SU-DHL-6 (cell line): ENCODE measurements at regions not wholly inside any gene's neighbourhood (a gene's known extent, or its start where the extent isn't known, plus 50 kb on each side); places are given as distances from the start of the nearest gene placed in this dataset.

ENCODE experiments used
- H2AFZ ChIP-seq: fragments of 200-600 bp; sonication (generic); 2 replicates; pipeline ENCODE4 v1.6.1; 2014; ENCODE audit warnings: low read depth, mild to moderate bottlenecking, moderate library complexity, mixed read lengths, antibody characterized with exemption, low read length; ENCODE audit not compliant: severe bottlenecking
- H3F3A ChIP-seq: fragments of 200-600 bp; shearing (Covaris generic); 2 replicates; pipeline ENCODE4 v1.6.0; 2016; ENCODE audit warnings: antibody characterized with exemption, mild to moderate bottlenecking; ENCODE audit not compliant: insufficient read depth
- H3K27ac ChIP-seq: fragments of 200-600 bp; sonication (generic); 2 replicates; pipeline ENCODE4 v1.5.1; 2016; ENCODE audit warnings: low read depth, mild to moderate bottlenecking, low read length, moderate library complexity, mixed read lengths
- H3K27me3 ChIP-seq: fragments of 200-600 bp; sonication (generic), shearing (Covaris generic); 2 replicates; pipeline ENCODE4 v1.6.0; 2014; ENCODE audit warnings: mild to moderate bottlenecking, low read length
- H3K36me3 ChIP-seq: fragments of 200-600 bp; sonication (generic); 2 replicates; pipeline ENCODE4 v1.6.1; 2014; ENCODE audit warnings: mild to moderate bottlenecking, low read length, mixed read lengths
- H3K4me2 ChIP-seq: fragments of 300-600, 200-600 bp; shearing (Covaris generic), sonication (generic); 2 replicates; pipeline ENCODE4 v1.6.0; 2014; ENCODE audit warnings: low read length, low read depth, mild to moderate bottlenecking; ENCODE audit not compliant: poor library complexity, severe bottlenecking
- H3K4me3 ChIP-seq: fragments of 200-600 bp; sonication (generic); 2 replicates; pipeline ENCODE4 v1.5.1; 2014; ENCODE audit warnings: antibody characterized with exemption, low read length, mild to moderate bottlenecking, mixed read lengths; ENCODE audit not compliant: insufficient read depth, poor library complexity, severe bottlenecking
- H3K79me2 ChIP-seq: fragments of 200-600 bp; sonication (generic); 2 replicates; pipeline ENCODE4 v1.6.1; 2014; ENCODE audit warnings: mild to moderate bottlenecking, low read length, moderate library complexity; ENCODE audit not compliant: insufficient read depth
- H3K9ac ChIP-seq: fragments of 200-600 bp; sonication (generic); 2 replicates; pipeline ENCODE4 v1.7.0; 2014; ENCODE audit warnings: mild to moderate bottlenecking, low read length
- H3K9me2 ChIP-seq: fragments of 200-600 bp; sonication (generic); replicated peaks from 2 replicates; pipeline ENCODE4 v1.6.1; 2014; ENCODE audit warnings: low read length; ENCODE audit not compliant: insufficient read depth
- H3K9me3 ChIP-seq: fragments of 200-600 bp; sonication (generic); 2 replicates; pipeline ENCODE4 v1.6.1; 2014; ENCODE audit warnings: low read length, mixed read lengths; ENCODE audit not compliant: insufficient read depth
- H4K20me1 ChIP-seq: fragments of 200-600 bp; sonication (generic); 2 replicates; pipeline ENCODE4 v1.6.1; 2014; ENCODE audit warnings: low read depth, mild to moderate bottlenecking, antibody characterized with exemption, low read length, moderate library complexity, mixed read lengths
- EZH2phosphoT487 ChIP-seq: fragments of 200-600 bp; sonication (generic), shearing (Covaris generic); conservative IDR thresholded peaks from 2 replicates; pipeline ENCODE4 v1.6.1; 2018; ENCODE audit warnings: mild to moderate bottlenecking, antibody characterized with exemption, low read length, moderate library complexity, mixed read lengths
- TF ChIP-seq, protein P1 (sequence below): fragments of 200-600 bp; sonication (generic); IDR thresholded peaks from one replicate; pipeline ENCODE4 v1.5.1; 2017; ENCODE audit warnings: antibody characterized with exemption, mild to moderate bottlenecking, low read length, moderate library complexity; ENCODE audit not compliant: insufficient read depth, poor library complexity, severe bottlenecking

DNA sequence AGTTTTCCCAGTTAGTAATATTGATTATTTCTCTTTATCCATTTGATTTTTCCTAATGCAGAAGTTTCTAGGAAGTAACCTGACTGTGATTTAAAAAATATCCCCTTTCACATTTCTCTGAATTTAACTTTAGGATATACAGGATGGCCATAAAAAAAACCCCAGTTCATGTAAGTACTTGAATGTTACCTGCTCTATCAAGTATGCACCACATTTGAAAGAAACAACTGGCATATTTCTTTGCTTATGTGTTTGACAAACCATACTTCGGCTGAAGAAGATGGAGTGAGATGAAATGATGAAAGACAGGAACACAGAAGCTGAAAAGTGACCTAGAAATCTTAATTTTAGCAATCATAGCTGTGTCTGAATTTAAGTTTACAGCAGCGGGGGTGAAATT lies 374.0 kb upstream of the NOX3 start:
- Histone ChIP-seq H3K4me2 (no peak overlapping the region), H3K27ac (no peak overlapping the region), H3K9me3 (no peaks in the 10 kb centered on the region), H3K36me3 (no peaks in the 10 kb centered on the region), H3K9ac (no peak overlapping the region), H4K20me1 (no peaks in the 10 kb centered on the region), H3K79me2 (no peaks in the 10 kb centered on the region), H3F3A (no peaks in the 10 kb centered on the region), H3K9me2 (no peaks in the 10 kb centered on the region), H3K27me3 (no peaks in the 10 kb centered on the region), H3K4me3 (no peak overlapping the region), H2AFZ (no peak overlapping the region)
- TF ChIP-seq EZH2phosphoT487 = no peak
- TF ChIP-seq, protein P1, sequence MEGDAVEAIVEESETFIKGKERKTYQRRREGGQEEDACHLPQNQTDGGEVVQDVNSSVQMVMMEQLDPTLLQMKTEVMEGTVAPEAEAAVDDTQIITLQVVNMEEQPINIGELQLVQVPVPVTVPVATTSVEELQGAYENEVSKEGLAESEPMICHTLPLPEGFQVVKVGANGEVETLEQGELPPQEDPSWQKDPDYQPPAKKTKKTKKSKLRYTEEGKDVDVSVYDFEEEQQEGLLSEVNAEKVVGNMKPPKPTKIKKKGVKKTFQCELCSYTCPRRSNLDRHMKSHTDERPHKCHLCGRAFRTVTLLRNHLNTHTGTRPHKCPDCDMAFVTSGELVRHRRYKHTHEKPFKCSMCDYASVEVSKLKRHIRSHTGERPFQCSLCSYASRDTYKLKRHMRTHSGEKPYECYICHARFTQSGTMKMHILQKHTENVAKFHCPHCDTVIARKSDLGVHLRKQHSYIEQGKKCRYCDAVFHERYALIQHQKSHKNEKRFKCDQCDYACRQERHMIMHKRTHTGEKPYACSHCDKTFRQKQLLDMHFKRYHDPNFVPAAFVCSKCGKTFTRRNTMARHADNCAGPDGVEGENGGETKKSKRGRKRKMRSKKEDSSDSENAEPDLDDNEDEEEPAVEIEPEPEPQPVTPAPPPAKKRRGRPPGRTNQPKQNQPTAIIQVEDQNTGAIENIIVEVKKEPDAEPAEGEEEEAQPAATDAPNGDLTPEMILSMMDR = no peak

DNA sequence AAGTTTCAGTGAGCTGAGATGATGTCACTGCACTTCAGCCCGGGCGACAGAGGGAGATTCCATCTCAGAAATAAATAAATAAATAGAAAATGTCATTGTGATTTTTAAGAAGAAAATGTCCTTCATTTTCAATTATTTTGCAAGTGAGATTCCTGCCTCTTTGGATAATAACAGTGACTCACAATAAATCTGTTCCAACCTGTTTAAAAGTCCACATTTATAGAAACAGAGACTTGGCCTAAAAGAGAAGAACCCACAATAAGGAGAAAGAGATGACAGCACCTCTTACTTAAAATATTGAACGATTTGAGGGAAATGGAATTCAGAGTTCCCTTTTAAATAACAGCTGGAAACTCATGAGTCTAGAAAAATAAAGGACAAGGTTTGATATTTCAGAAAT lies 373.4 kb upstream of the NOX3 start:
- Histone ChIP-seq H3K9me3 (no peaks in the 10 kb centered on the region), H3K27me3 (no peaks in the 10 kb centered on the region), H3K9me2 (no peaks in the 10 kb centered on the region), H3F3A (no peaks in the 10 kb centered on the region), H3K36me3 (no peaks in the 10 kb centered on the region), H3K4me3 (no peak overlapping the region), H3K79me2 (no peaks in the 10 kb centered on the region), H3K27ac (no peak overlapping the region), H4K20me1 (no peaks in the 10 kb centered on the region), H2AFZ (no peak overlapping the region), H3K9ac (no peak overlapping the region), H3K4me2 (no peak overlapping the region)
- TF ChIP-seq, protein P1 = no peak
- TF ChIP-seq EZH2phosphoT487 = no peak

DNA sequence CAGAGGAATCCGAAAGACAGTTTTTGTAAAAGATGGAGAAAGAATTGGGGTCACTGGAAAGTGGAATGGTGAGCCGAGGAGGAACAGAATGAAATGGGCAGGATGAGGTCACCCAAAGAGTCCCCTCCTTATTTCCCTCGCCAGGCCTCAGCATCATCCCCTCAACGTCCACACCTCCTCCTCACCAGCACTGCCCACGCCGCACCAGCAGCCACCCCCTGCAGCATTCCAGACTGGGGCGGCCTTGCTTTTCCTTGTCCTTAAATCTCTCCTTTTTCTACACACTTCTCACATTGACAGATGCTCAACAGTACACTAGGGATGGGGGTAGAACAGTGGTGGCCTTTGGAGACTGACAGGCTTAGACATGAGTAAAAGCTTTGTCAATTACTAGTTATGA lies 363.1 kb upstream of the NOX3 start:
- H3K27ac ChIP-seq = no peak overlapping the region
- H3K36me3 ChIP-seq = no peaks in the 10 kb centered on the region
- no peaks in the 10 kb centered on the region for H3F3A ChIP-seq
- no peak overlapping the region for H3K9ac ChIP-seq
- H3K4me3 ChIP-seq = no peak overlapping the region
- no peaks in the 10 kb centered on the region for H3K9me3 ChIP-seq
- H3K27me3 ChIP-seq = no peaks in the 10 kb centered on the region
- no peaks in the 10 kb centered on the region for H3K9me2 ChIP-seq
- H4K20me1 ChIP-seq = no peaks in the 10 kb centered on the region
- H2AFZ ChIP-seq = no peak overlapping the region
- H3K4me2 ChIP-seq = no peak overlapping the region
- no peaks in the 10 kb centered on the region for H3K79me2 ChIP-seq
- TF ChIP-seq, protein P1 = no peak
- no peak for TF ChIP-seq EZH2phosphoT487

DNA sequence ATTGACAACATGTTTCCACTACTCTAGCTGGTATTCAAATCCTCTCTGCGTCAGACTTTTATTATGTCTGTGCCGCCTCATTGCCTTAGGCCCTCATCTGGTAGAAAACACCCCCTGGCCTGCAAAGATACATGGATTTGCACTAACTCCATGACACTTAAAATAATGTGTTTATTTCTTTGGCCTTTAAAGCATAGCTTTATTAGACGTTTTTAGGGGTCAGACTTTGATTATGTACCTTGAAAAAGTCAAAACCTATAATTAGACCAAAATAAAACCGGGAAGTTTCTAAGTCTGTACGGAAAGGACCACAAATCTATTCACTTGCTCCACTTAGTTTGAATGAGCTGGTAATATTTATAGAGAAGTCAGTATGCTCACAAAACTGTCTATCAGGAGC lies 357.9 kb upstream of the NOX3 start:
- H3K4me3 ChIP-seq = no peak overlapping the region
- no peaks in the 10 kb centered on the region for H3K36me3 ChIP-seq
- no peaks in the 10 kb centered on the region for H3K27me3 ChIP-seq
- no peak for TF ChIP-seq EZH2phosphoT487
- TF ChIP-seq, protein P1 = no peak
- H4K20me1 ChIP-seq = no peaks in the 10 kb centered on the region
- H3K4me2 ChIP-seq = no peak overlapping the region
- H3K9me2 ChIP-seq = no peaks in the 10 kb centered on the region
- no peak overlapping the region for H3K9ac ChIP-seq
- no peak overlapping the region for H3K27ac ChIP-seq
- no peaks in the 10 kb centered on the region for H3F3A ChIP-seq
- H3K9me3 ChIP-seq = no peaks in the 10 kb centered on the region
- H3K79me2 ChIP-seq = no peaks in the 10 kb centered on the region
- no peak overlapping the region for H2AFZ ChIP-seq
